HCT116 (cell line): ENCODE measurements at regions not wholly inside any gene's neighbourhood (a gene's known extent, or its start where the extent isn't known, plus 50 kb on each side); places are given as distances from the start of the nearest gene placed in this dataset.

Experiments
- ATAC-seq: fragments of 200-7000 bp; cut with Tn5 transposase; 2 replicates; pipeline ENCODE4 v1.9.1; 2020; ENCODE audit warnings: mild to moderate bottlenecking, moderate library complexity
- BruUV-seq: library from RNA; stranded (reverse); fragments of 400-500 nt; replicated peaks from 2 replicates; lab custom pipeline; 2021; lab: Mats Ljungman, UMichigan
- CTCF ChIA-PET: fragments of 300-600 bp; sonication (Branson Sonifier 250); formaldehyde crosslinking; loops from one replicate; lab custom pipeline; 2021; ENCODE audit warnings: antibody characterized with exemption; lab: Charles Lee
- POLR2A ChIA-PET: fragments of 300-600, 350-600 bp; sonication (Branson Sonifier 250); formaldehyde crosslinking; loops from one replicate; lab custom pipeline; 2021; ENCODE audit warnings: antibody characterized with exemption; lab: Charles Lee
- RAD21 ChIA-PET, 2 experiments: fragments of 300-600 bp; sonication (Branson Sonifier 250); formaldehyde crosslinking; loops; one replicate each; lab custom pipeline; 2023; ENCODE audit warnings: low total read pairs in 2 of 2; ENCODE audit not compliant: uncharacterized antibody in 2 of 2, unreplicated experiment in 2 of 2, low non-redundant PET in 1 of 2; lab: Charles Lee
- DNase-seq: peaks from one replicate; pipeline ENCODE4 v3.0.0-alpha.2; 2010; ENCODE audit warnings: low read depth, low spot score
- H2AFZ ChIP-seq: fragments of 200-600 bp; shearing (Covaris generic), sonication (generic); 2 replicates; pipeline ENCODE4 v1.6.1; 2017; ENCODE audit warnings: low read depth, mixed run types, mixed read lengths, antibody characterized with exemption, low read length; ENCODE audit not compliant: poor library complexity, severe bottlenecking
- H3K27ac ChIP-seq: 2 replicates; pipeline ENCODE4 v1.5.1; 2012; ENCODE audit warnings: low read depth, low read length
- H3K27me3 ChIP-seq: fragments of 200-600 bp; sonication (generic); 2 replicates; pipeline ENCODE4 v1.6.1; 2016; ENCODE audit warnings: mixed run types, low read length, mixed read lengths; ENCODE audit not compliant: insufficient read depth
- H3K36me3 ChIP-seq, 2 experiments: fragments of 200-500 bp in 1 of 2; fragments of 200-600 bp in 1 of 2; sonication (Bioruptor generic) in 1 of 2; sonication (generic) in 1 of 2; 2 replicates each; pipeline versions ENCODE4 v1.5.1 to v1.6.1; 2014 to 2016; ENCODE audit warnings: low read length in 2 of 2, inconsistent platforms in 1 of 2, mixed read lengths in 1 of 2, mixed run types in 1 of 2; ENCODE audit not compliant: insufficient read depth in 2 of 2, control insufficient read depth in 1 of 2
- H3K4me1 ChIP-seq, 2 experiments: fragments of 200-600 bp in 1 of 2; sonication (generic) in 1 of 2; 2 replicates each; pipeline versions ENCODE4 v1.5.1 to v1.6.1; 2012 to 2017; ENCODE audit warnings: low read length in 2 of 2, inconsistent platforms in 1 of 2, mild to moderate bottlenecking in 1 of 2, mixed read lengths in 1 of 2, mixed run types in 1 of 2, moderate library complexity in 1 of 2; ENCODE audit not compliant: insufficient read depth in 2 of 2, control insufficient read depth in 1 of 2
- H3K4me2 ChIP-seq: fragments of 200-600 bp; sonication (generic); 2 replicates; pipeline ENCODE4 v1.6.1; 2017; ENCODE audit warnings: mixed run types, low read length, mixed read lengths
- H3K4me3 ChIP-seq, 2 experiments: fragments of 200-600 bp in 1 of 2; sonication (generic) in 1 of 2; replicated peaks in 1 of 2; 2 replicates each; pipeline ENCODE4 v1.5.1; 2011 to 2016; ENCODE audit warnings: low read length in 2 of 2, control low read depth in 1 of 2, low read depth in 1 of 2, mild to moderate bottlenecking in 1 of 2, mixed read lengths in 1 of 2, mixed run types in 1 of 2
- H3K79me2 ChIP-seq: fragments of 200-600 bp; sonication (generic); 2 replicates; pipeline ENCODE4 v1.6.1; 2017; ENCODE audit warnings: mild to moderate bottlenecking, mixed run types, low read length, moderate library complexity, mixed read lengths; ENCODE audit not compliant: insufficient read depth
- H3K9ac ChIP-seq: fragments of 200-600 bp; sonication (generic); 2 replicates; pipeline ENCODE4 v1.6.1; 2016; ENCODE audit warnings: low read length, mixed read lengths
- H3K9me2 ChIP-seq: fragments of 200-600 bp; sonication (generic), shearing (Covaris generic); 2 replicates; pipeline ENCODE4 v1.6.1; 2017; ENCODE audit warnings: mixed run types, mild to moderate bottlenecking, moderate library complexity; ENCODE audit not compliant: insufficient read depth
- H3K9me3 ChIP-seq, 2 experiments: fragments of 200-500 bp in 1 of 2; fragments of 200-600 bp in 1 of 2; sonication (Bioruptor generic) in 1 of 2; sonication (generic) in 1 of 2; 2 replicates each; pipeline ENCODE4 v1.6.1; 2014 to 2017; ENCODE audit warnings: low read length in 2 of 2, mixed read lengths in 2 of 2, inconsistent platforms in 1 of 2, low read depth in 1 of 2, mild to moderate bottlenecking in 1 of 2, mixed run types in 1 of 2, moderate library complexity in 1 of 2; ENCODE audit not compliant: control insufficient read depth in 1 of 2, insufficient read depth in 1 of 2
- H4K20me1 ChIP-seq: fragments of 200-600 bp; sonication (generic), shearing (Covaris generic); 2 replicates; pipeline ENCODE4 v1.6.1; 2017; ENCODE audit warnings: mixed run types, mild to moderate bottlenecking, moderate library complexity; ENCODE audit not compliant: insufficient read depth
- CBX3 ChIP-seq: IDR thresholded peaks from 2 replicates; pipeline ENCODE4 v1.6.1; 2012; ENCODE audit warnings: low read depth
- CTCF ChIP-seq, 3 experiments: fragments of 200-600 bp in 1 of 3; sonication (generic) in 1 of 3; IDR thresholded peaks in 2 of 3; conservative IDR thresholded peaks in 1 of 3; 2 replicates each; pipeline ENCODE4 v1.5.1; 2012 to 2017; ENCODE audit warnings: low read depth in 2 of 3, low read length in 2 of 3, antibody characterized with exemption in 1 of 3, borderline replicate concordance in 1 of 3, control low read depth in 1 of 3, mild to moderate bottlenecking in 1 of 3, mixed read lengths in 1 of 3, mixed run types in 1 of 3, moderate library complexity in 1 of 3; ENCODE audit not compliant: insufficient read depth in 1 of 3
- EGR1 ChIP-seq: IDR thresholded peaks from 2 replicates; pipeline ENCODE4 v1.6.1; 2012; ENCODE audit warnings: low read depth
- FOSL1 ChIP-seq: IDR thresholded peaks from 2 replicates; pipeline ENCODE4 v1.6.1; 2012; ENCODE audit warnings: low read depth
- JUND ChIP-seq: IDR thresholded peaks from 2 replicates; pipeline ENCODE4 v1.6.1; 2012
- MAX ChIP-seq: IDR thresholded peaks from 2 replicates; pipeline ENCODE4 v1.6.1; 2012
- POLR2AphosphoS5 ChIP-seq: IDR thresholded peaks from 2 replicates; pipeline ENCODE4 v1.6.1; 2011; ENCODE audit warnings: mild to moderate bottlenecking, low read depth, low read length, moderate library complexity
- RAD21 ChIP-seq: IDR thresholded peaks from 2 replicates; pipeline ENCODE4 v1.6.1; 2012; ENCODE audit warnings: low read depth, mild to moderate bottlenecking
- REST ChIP-seq: IDR thresholded peaks from 2 replicates; pipeline ENCODE4 v1.6.1; 2012; ENCODE audit warnings: low read depth
- TCF7L2 ChIP-seq: IDR thresholded peaks from 2 replicates; pipeline ENCODE4 v1.7.0; 2011; ENCODE audit warnings: borderline replicate concordance, inconsistent platforms; ENCODE audit not compliant: insufficient read depth, insufficient read length; ENCODE audit errors: extremely low read depth
- ZFX ChIP-seq: fragments of 450-650 bp; IDR thresholded peaks from 2 replicates; pipeline ENCODE4 v1.6.1; 2017
- ZNF274 ChIP-seq: fragments of 200-500 bp; sonication (Bioruptor generic); IDR thresholded peaks from 2 replicates; pipeline ENCODE4 v1.6.1; 2014; ENCODE audit warnings: mild to moderate bottlenecking, low read depth, low read length, inconsistent platforms
- intact Hi-C: fragments of 100-400 bp; cut with micrococcal nuclease; formaldehyde crosslinking; loops from 2 replicates; pipeline ENCODE4 v1.10.0; 2022

- ChIA-PET POLR2A (no interaction called here), CTCF (interaction anchor here (0.9 to 1.5 kb wide), 9 partner anchors 12 to 997 kb away, joined by 3 to 10 read pairs (median 3); no protein-coding TSS in a partner anchor), RAD21 (interaction anchor here in 1 of 2 experiments (1.0 kb wide), 1 partner anchor 942 kb away, joined by 3 read pairs; no protein-coding TSS in a partner anchor)
- no peaks in the 10 kb centered on the region for H3K27me3 ChIP-seq
- H3K4me3 ChIP-seq = no peak overlapping the region
- no peaks in the 10 kb centered on the region for H3K36me3 ChIP-seq
- ATAC-seq (no peak), DNase-seq (no peak)
- BruUV-seq = no TSS peak
- no peaks in the 10 kb centered on the region for H3K4me1 ChIP-seq
- no peak overlapping the region for H3K4me2 ChIP-seq
- no peaks in the 10 kb centered on the region for H3K9me2 ChIP-seq
- no peaks in the 10 kb centered on the region for H3K79me2 ChIP-seq
- intact Hi-C loops = loop anchor here (5.0 to 10.0 kb wide), 4 partner anchors 633 to 1280 kb away; no protein-coding TSS in a partner anchor
- no peaks in the 10 kb centered on the region for H4K20me1 ChIP-seq
- H2AFZ ChIP-seq = peak overlapping the region; percentile 63
- no peak overlapping the region for H3K9ac ChIP-seq
- no peak overlapping the region for H3K27ac ChIP-seq
- H3K9me3 ChIP-seq = no peaks in the 10 kb centered on the region
- TF ChIP-seq CBX3 (no peak), CTCF (IDR thresholded peaks at IDR 0.05 in 2 of 3, conservative IDR thresholded peaks at IDR 0.05 in 1 of 3; ENCODE audit: borderline replicate concordance in 1 of 3, insufficient read depth in 1 of 3, low read depth in 2 of 3, low read length in 2 of 3) (no peak), FOSL1 (no peak), JUND (no peak), REST (no peak), ZNF274 (no peak), EGR1 (no peak), RAD21 (no peak), TCF7L2 (no peak), ZFX (no peak), MAX (no peak), POLR2AphosphoS5 (no peak)
Measured at GRCh38 chr1:98467586-98467985, 193.9 kb upstream of the SNX7 start.
